ENCODE measurements at regions not wholly inside any gene's neighbourhood (a gene's known extent, or its start where the extent isn't known, plus 50 kb on each side); places are given as distances from the start of the nearest gene placed in this dataset.

- TF ChIP-seq CTCF (IDR thresholded peaks at IDR 0.05): no peak
- TF ChIP-seq USF2 (CRISPR knock-in tag; IDR thresholded peaks at IDR 0.05): no peak
- TF ChIP-seq ATF2 (CRISPR knock-in tag; IDR thresholded peaks at IDR 0.05; ENCODE audit: borderline replicate concordance, low read depth): no peak
- no peak for TF ChIP-seq ZNF512 (CRISPR knock-in tag; IDR thresholded peaks at IDR 0.05; ENCODE audit: borderline replicate concordance)
- no peak for TF ChIP-seq ZNF317 (CRISPR knock-in tag; IDR thresholded peaks at IDR 0.05; ENCODE audit: borderline replicate concordance, low read depth)
- TF ChIP-seq IRF1 (CRISPR knock-in tag; IDR thresholded peaks at IDR 0.05): no peak
Measured at GRCh38 chr13:40148101-40148500, 492.6 kb downstream of the COG6 start.
